ENCODE measurements at regions not wholly inside any gene's neighbourhood (a gene's known extent, or its start where the extent isn't known, plus 50 kb on each side); places are given as distances from the start of the nearest gene placed in this dataset.

- no peak for TF ChIP-seq CTCF (IDR thresholded peaks at IDR 0.05)
- no peak for TF ChIP-seq POLR2A (IDR thresholded peaks at IDR 0.05)
- Histone ChIP-seq H3K27me3 (no peaks in the 10 kb centered on the region), H3K4me1 (no peaks in the 10 kb centered on the region), H3K27ac (no peak overlapping the region), H3K9me3 (no peaks in the 10 kb centered on the region), H3K4me3 (no peak overlapping the region), H3K36me3 (no peaks in the 10 kb centered on the region)
- DNase-seq = no peak
These were observed 382.1 kb upstream of the TSHZ2 start for GRCh38 chr20:52590100-52590499.

GRCh38 chr20:52589251-52589812 lies 382.8 kb upstream of the TSHZ2 start:
- no peak overlapping the region for H3K4me3 ChIP-seq
- H3K9me3 ChIP-seq = no peaks in the 10 kb centered on the region
- H3K27ac ChIP-seq = no peak overlapping the region
- H3K36me3 ChIP-seq = no peaks in the 10 kb centered on the region
- no peak for DNase-seq
- no peak for TF ChIP-seq CTCF (IDR thresholded peaks at IDR 0.05)
- TF ChIP-seq POLR2A (IDR thresholded peaks at IDR 0.05) = no peak
- no peaks in the 10 kb centered on the region for H3K27me3 ChIP-seq
- no peaks in the 10 kb centered on the region for H3K4me1 ChIP-seq

- H3K27ac ChIP-seq = no peak overlapping the region
- H3K9me3 ChIP-seq = no peaks in the 10 kb centered on the region
- H3K36me3 ChIP-seq = no peaks in the 10 kb centered on the region
- H3K27me3 ChIP-seq = no peaks in the 10 kb centered on the region
- no peak for DNase-seq
- H3K4me1 ChIP-seq = no peaks in the 10 kb centered on the region
- TF ChIP-seq POLR2A (IDR thresholded peaks at IDR 0.05) (no peak), CTCF (IDR thresholded peaks at IDR 0.05) (no peak)
- no peak overlapping the region for H3K4me3 ChIP-seq
These were observed 385.5 kb upstream of the TSHZ2 start for GRCh38 chr20:52586660-52587059.

GRCh38 chr20:52585333-52585732 lies 386.8 kb upstream of the TSHZ2 start:
- DNase-seq = no peak
- Histone ChIP-seq H3K27ac (no peak overlapping the region), H3K4me1 (no peaks in the 10 kb centered on the region), H3K36me3 (no peaks in the 10 kb centered on the region), H3K9me3 (no peaks in the 10 kb centered on the region), H3K27me3 (no peaks in the 10 kb centered on the region), H3K4me3 (no peak overlapping the region)
- TF ChIP-seq CTCF (IDR thresholded peaks at IDR 0.05) (no peak), POLR2A (IDR thresholded peaks at IDR 0.05) (no peak)

- Histone ChIP-seq H3K27ac (no peak overlapping the region), H3K4me3 (no peak overlapping the region), H3K9me3 (no peaks in the 10 kb centered on the region), H3K27me3 (no peaks in the 10 kb centered on the region), H3K4me1 (no peaks in the 10 kb centered on the region), H3K36me3 (no peaks in the 10 kb centered on the region)
- no peak for TF ChIP-seq CTCF (IDR thresholded peaks at IDR 0.05)
- TF ChIP-seq POLR2A (IDR thresholded peaks at IDR 0.05) = no peak
- no peak for DNase-seq
These were observed 387.0 kb upstream of the ZFP64 start for GRCh38 chr20:52578559-52578958.

- no peaks in the 10 kb centered on the region for H3K9me3 ChIP-seq
- TF ChIP-seq CTCF (IDR thresholded peaks at IDR 0.05) (no peak), POLR2A (IDR thresholded peaks at IDR 0.05) (no peak)
- no peak overlapping the region for H3K27ac ChIP-seq
- H3K4me3 ChIP-seq = no peak overlapping the region
- H3K27me3 ChIP-seq = no peaks in the 10 kb centered on the region
- no peaks in the 10 kb centered on the region for H3K4me1 ChIP-seq
- no peaks in the 10 kb centered on the region for H3K36me3 ChIP-seq
- no peak for DNase-seq
These were observed 386.1 kb upstream of the ZFP64 start for GRCh38 chr20:52577696-52578095.

All from Peyer's patch (tissue), 4 donors.